Heart left ventricle (tissue), 13 donors: ENCODE measurements at regions not wholly inside any gene's neighbourhood (a gene's known extent, or its start where the extent isn't known, plus 50 kb on each side); places are given as distances from the start of the nearest gene placed in this dataset.
A peak's percentile ranks its signal among the peaks of the same experiment; 100 is the strongest.

ENCODE experiments used
- POLR2A ChIP-seq, 2 donors: fragments of 450-650 bp; IDR thresholded peaks; one replicate each; pipeline ENCODE4 v1.6.1; 2017; ENCODE audit warnings: antibody characterized with exemption in 2 of 2, mild to moderate bottlenecking in 2 of 2, moderate library complexity in 2 of 2
- TF ChIP-seq, protein P1 (sequence below), 12 donors: fragments of 200-600 bp; sonication (generic) in 4 of 12; IDR thresholded peaks; one replicate each; pipeline versions ENCODE4 v1.5.0 to v1.8.0; 2018 to 2022; ENCODE audit warnings: antibody characterized with exemption in 12 of 12, mild to moderate bottlenecking in 5 of 12
- donor health status: ischemic (EF 13 %, LVEDD 7.1; RV severe dilation, severe dysfunction).
- donor health status: DM: no; HTN: yes; CAD: no.
- donor health status: DM: no; HTN: no; CAD: no.
- donor health status: ischemic (EF 25% LVEDD 6.9; RV normal size, moderate dysfunction).
- donor health status: ischemic (EF 25% LVEDD 5.7; RV mildly dilated, moderate dysfunction).
- donor health status: ischemic (EF 35%, LVEDD 5.7; RV mildly dilated, moderate dysfunction).
- donor health status: nonischemic (EF 11% LVEDD 7.7; RV severe dilation, severe dysfunction).
- donor health status: DM: yes; HTN: yes; CAD: no.
- donor health status: PGD.
- donor health status: ischemic (EF 29% LVEDD 5.4; RV normal size, mild dysfunction).
- donor health status: nonischemic (EF 23%, LVEDD 6.1; RV moderate dilation, normal function).

DNA sequence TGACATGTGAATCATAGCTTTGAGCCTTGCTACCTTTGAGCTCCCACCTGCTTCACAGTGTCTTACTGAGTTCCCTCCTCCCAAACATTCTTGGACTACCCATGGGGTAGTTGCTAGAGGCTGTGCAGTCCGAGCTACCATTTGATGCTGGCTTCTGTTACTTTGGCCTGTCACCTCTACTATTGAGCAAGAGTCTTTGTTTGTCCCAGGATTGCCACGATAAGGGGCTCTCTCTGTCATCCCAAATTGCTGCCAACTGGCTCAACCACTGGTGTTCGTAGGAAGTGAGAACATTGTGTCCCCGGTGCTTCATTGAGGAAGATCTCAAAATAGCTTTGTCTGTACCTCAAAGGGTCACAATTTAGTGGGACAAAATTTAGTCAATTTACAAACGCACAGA is 59.1 kb upstream of the PAX8 start:
- TF ChIP-seq, protein P1, sequence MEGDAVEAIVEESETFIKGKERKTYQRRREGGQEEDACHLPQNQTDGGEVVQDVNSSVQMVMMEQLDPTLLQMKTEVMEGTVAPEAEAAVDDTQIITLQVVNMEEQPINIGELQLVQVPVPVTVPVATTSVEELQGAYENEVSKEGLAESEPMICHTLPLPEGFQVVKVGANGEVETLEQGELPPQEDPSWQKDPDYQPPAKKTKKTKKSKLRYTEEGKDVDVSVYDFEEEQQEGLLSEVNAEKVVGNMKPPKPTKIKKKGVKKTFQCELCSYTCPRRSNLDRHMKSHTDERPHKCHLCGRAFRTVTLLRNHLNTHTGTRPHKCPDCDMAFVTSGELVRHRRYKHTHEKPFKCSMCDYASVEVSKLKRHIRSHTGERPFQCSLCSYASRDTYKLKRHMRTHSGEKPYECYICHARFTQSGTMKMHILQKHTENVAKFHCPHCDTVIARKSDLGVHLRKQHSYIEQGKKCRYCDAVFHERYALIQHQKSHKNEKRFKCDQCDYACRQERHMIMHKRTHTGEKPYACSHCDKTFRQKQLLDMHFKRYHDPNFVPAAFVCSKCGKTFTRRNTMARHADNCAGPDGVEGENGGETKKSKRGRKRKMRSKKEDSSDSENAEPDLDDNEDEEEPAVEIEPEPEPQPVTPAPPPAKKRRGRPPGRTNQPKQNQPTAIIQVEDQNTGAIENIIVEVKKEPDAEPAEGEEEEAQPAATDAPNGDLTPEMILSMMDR (IDR thresholded peaks at IDR 0.05): no peak
- TF ChIP-seq POLR2A (IDR thresholded peaks at IDR 0.05): peak in 1 of 2 donors; percentile 11
